Smooth muscle cell (in vitro differentiated cells): ENCODE measurements at regions not wholly inside any gene's neighbourhood (a gene's known extent, or its start where the extent isn't known, plus 50 kb on each side); places are given as distances from the start of the nearest gene placed in this dataset.

Experiments used
- DNase-seq: peaks from one replicate; lab custom pipeline; 2025; ENCODE audit not compliant: unreplicated experiment; lab: John Stamatoyannopoulos, UW
- H2AFZ ChIP-seq: fragments of 200-600 bp; sonication (generic); 2 replicates; pipeline ENCODE4 v1.6.0; 2016; ENCODE audit warnings: antibody characterized with exemption, low read depth, mild to moderate bottlenecking
- H3F3A ChIP-seq: fragments of 200-600 bp; sonication (generic); 2 replicates; pipeline ENCODE4 v1.6.0; 2017; ENCODE audit warnings: antibody characterized with exemption, low read depth
- H3K27ac ChIP-seq: fragments of 200-600 bp; sonication (generic); 2 replicates; pipeline ENCODE4 v1.5.1; 2016; ENCODE audit warnings: low read depth, mild to moderate bottlenecking
- H3K27me3 ChIP-seq: fragments of 200-600 bp; sonication (generic); 2 replicates; pipeline ENCODE4 v1.6.1; 2016; ENCODE audit warnings: low read depth, mild to moderate bottlenecking
- H3K36me3 ChIP-seq: fragments of 200-600 bp; sonication (generic); 2 replicates; pipeline ENCODE4 v1.5.1; 2016; ENCODE audit warnings: low read depth
- H3K4me1 ChIP-seq: fragments of 200-600 bp; sonication (generic); 2 replicates; pipeline ENCODE4 v1.5.1; 2016; ENCODE audit warnings: low read depth
- H3K4me2 ChIP-seq: fragments of 200-600 bp; sonication (generic); 2 replicates; pipeline ENCODE4 v1.6.0; 2016; ENCODE audit warnings: mild to moderate bottlenecking
- H3K4me3 ChIP-seq: fragments of 200-600 bp; sonication (generic); 2 replicates; pipeline ENCODE4 v1.5.1; 2016; ENCODE audit warnings: mild to moderate bottlenecking
- H3K79me2 ChIP-seq: fragments of 200-600 bp; sonication (generic); 2 replicates; pipeline ENCODE4 v1.6.0; 2016; ENCODE audit warnings: low read depth, mild to moderate bottlenecking
- H3K9ac ChIP-seq: fragments of 200-600 bp; sonication (generic); 2 replicates; pipeline ENCODE4 v1.6.0; 2016; ENCODE audit warnings: low read depth
- H3K9me3 ChIP-seq: fragments of 200-600 bp; sonication (generic); replicated peaks from 2 replicates; pipeline ENCODE4 v1.5.1; 2016; ENCODE audit warnings: low read depth
- H4K20me1 ChIP-seq: fragments of 200-600 bp; sonication (generic); 2 replicates; pipeline ENCODE4 v1.6.0; 2016; ENCODE audit warnings: low read depth
- CTCF ChIP-seq: fragments of 200-600 bp; sonication (generic); IDR thresholded peaks from 2 replicates; pipeline ENCODE4 v1.5.1; 2017; ENCODE audit warnings: borderline replicate concordance, mild to moderate bottlenecking, antibody characterized with exemption; ENCODE audit not compliant: insufficient read depth, poor library complexity, severe bottlenecking
- WGBS: methylation state at CpG from one replicate; pipeline ENCODE4 v1.1.7; 2016; ENCODE audit warnings: low lambda C conversion rate; 5-methylcytosine and 5-hydroxymethylcytosine counted together

GRCh38 chr14:83170165-83170564 lies 1636.5 kb upstream of the SEL1L start:
- H4K20me1 ChIP-seq, result no peaks in the 10 kb centered on the region
- H3K36me3 ChIP-seq, result no peaks in the 10 kb centered on the region
- H3K4me3 ChIP-seq, result no peak overlapping the region
- H3K79me2 ChIP-seq, result no peaks in the 10 kb centered on the region
- H3K9ac ChIP-seq, result no peak overlapping the region
- H3F3A ChIP-seq, result no peaks in the 10 kb centered on the region
- H3K4me1 ChIP-seq, result no peaks in the 10 kb centered on the region
- no peak for DNase-seq
- 84% methylated on average over 3 of the region's 3 CpGs for WGBS
- no peaks in the 10 kb centered on the region for H3K27me3 ChIP-seq
- H3K4me2 ChIP-seq, result no peak overlapping the region
- no peak overlapping the region for H2AFZ ChIP-seq
- no peak overlapping the region for H3K27ac ChIP-seq
- no peak for TF ChIP-seq CTCF
- H3K9me3 ChIP-seq, result no peaks in the 10 kb centered on the region

- 96% methylated on average over 1 of the region's 1 CpG for WGBS
- no peak for DNase-seq
- no peak for TF ChIP-seq CTCF
- Histone ChIP-seq H3K36me3 (no peaks in the 10 kb centered on the region), H3K4me1 (no peaks in the 10 kb centered on the region), H3F3A (no peaks in the 10 kb centered on the region), H3K4me3 (no peak overlapping the region), H3K79me2 (no peaks in the 10 kb centered on the region), H3K9ac (no peak overlapping the region), H2AFZ (no peak overlapping the region), H3K27me3 (no peaks in the 10 kb centered on the region), H3K27ac (no peak overlapping the region), H3K9me3 (no peaks in the 10 kb centered on the region), H3K4me2 (no peak overlapping the region), H4K20me1 (no peaks in the 10 kb centered on the region)
These were observed 1638.1 kb upstream of the SEL1L start for GRCh38 chr14:83171761-83172160.

GRCh38 chr14:83172363-83172762 lies 1638.7 kb upstream of the SEL1L start:
- no peak overlapping the region for H3K4me2 ChIP-seq
- H4K20me1 ChIP-seq, result no peaks in the 10 kb centered on the region
- H3K79me2 ChIP-seq, result no peaks in the 10 kb centered on the region
- no peaks in the 10 kb centered on the region for H3K4me1 ChIP-seq
- no peak overlapping the region for H3K4me3 ChIP-seq
- H3F3A ChIP-seq, result no peaks in the 10 kb centered on the region
- DNase-seq, result no peak
- H3K9ac ChIP-seq, result no peak overlapping the region
- no peak overlapping the region for H3K27ac ChIP-seq
- WGBS, result 42% methylated on average over 2 of the region's 2 CpGs
- no peak for TF ChIP-seq CTCF
- no peaks in the 10 kb centered on the region for H3K27me3 ChIP-seq
- no peak overlapping the region for H2AFZ ChIP-seq
- no peaks in the 10 kb centered on the region for H3K36me3 ChIP-seq
- no peaks in the 10 kb centered on the region for H3K9me3 ChIP-seq

GRCh38 chr14:83173687-83174086 lies 1640.0 kb upstream of the SEL1L start:
- DNase-seq, result no peak
- Histone ChIP-seq H3F3A (no peaks in the 10 kb centered on the region), H3K4me1 (no peaks in the 10 kb centered on the region), H3K9me3 (no peaks in the 10 kb centered on the region), H4K20me1 (no peaks in the 10 kb centered on the region), H3K4me3 (no peak overlapping the region), H3K36me3 (no peaks in the 10 kb centered on the region), H2AFZ (no peak overlapping the region), H3K4me2 (no peak overlapping the region), H3K9ac (no peak overlapping the region), H3K27me3 (no peaks in the 10 kb centered on the region), H3K27ac (no peak overlapping the region), H3K79me2 (no peaks in the 10 kb centered on the region)
- TF ChIP-seq CTCF, result no peak
